ENCODE measurements at regions not wholly inside any gene's neighbourhood (a gene's known extent, or its start where the extent isn't known, plus 50 kb on each side); places are given as distances from the start of the nearest gene placed in this dataset.

- no peaks in the 10 kb centered on the region for H3K36me3 ChIP-seq (ENCODE audit: low read depth)
- TF ChIP-seq, protein P1, sequence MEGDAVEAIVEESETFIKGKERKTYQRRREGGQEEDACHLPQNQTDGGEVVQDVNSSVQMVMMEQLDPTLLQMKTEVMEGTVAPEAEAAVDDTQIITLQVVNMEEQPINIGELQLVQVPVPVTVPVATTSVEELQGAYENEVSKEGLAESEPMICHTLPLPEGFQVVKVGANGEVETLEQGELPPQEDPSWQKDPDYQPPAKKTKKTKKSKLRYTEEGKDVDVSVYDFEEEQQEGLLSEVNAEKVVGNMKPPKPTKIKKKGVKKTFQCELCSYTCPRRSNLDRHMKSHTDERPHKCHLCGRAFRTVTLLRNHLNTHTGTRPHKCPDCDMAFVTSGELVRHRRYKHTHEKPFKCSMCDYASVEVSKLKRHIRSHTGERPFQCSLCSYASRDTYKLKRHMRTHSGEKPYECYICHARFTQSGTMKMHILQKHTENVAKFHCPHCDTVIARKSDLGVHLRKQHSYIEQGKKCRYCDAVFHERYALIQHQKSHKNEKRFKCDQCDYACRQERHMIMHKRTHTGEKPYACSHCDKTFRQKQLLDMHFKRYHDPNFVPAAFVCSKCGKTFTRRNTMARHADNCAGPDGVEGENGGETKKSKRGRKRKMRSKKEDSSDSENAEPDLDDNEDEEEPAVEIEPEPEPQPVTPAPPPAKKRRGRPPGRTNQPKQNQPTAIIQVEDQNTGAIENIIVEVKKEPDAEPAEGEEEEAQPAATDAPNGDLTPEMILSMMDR (IDR thresholded peaks at IDR 0.05; ENCODE audit: poor library complexity, severe bottlenecking): no peak
- H3K4me3 ChIP-seq (ENCODE audit: severe bottlenecking): no peak overlapping the region
- DNase-seq (ENCODE audit: low spot score) (no peak), ATAC-seq (ENCODE audit: low read depth) (no peak)
- no peaks in the 10 kb centered on the region for H3K9me3 ChIP-seq (ENCODE audit: severe bottlenecking)
- H3K4me1 ChIP-seq (ENCODE audit: insufficient read depth, poor library complexity, severe bottlenecking): no peaks in the 10 kb centered on the region
- no peak overlapping the region for H3K27ac ChIP-seq (ENCODE audit: poor library complexity, severe bottlenecking)
- H3K27me3 ChIP-seq (ENCODE audit: insufficient read depth, poor library complexity, severe bottlenecking): no peaks in the 10 kb centered on the region
Observed at GRCh38 chr10:4329225-4329624, 496.8 kb upstream of the AKR1E2 start.

GRCh38 chr10:4326647-4327046 lies 499.4 kb upstream of the AKR1E2 start:
- no peak for DNase-seq (ENCODE audit: low spot score)
- Histone ChIP-seq H3K4me1 (ENCODE audit: insufficient read depth, poor library complexity, severe bottlenecking) (no peaks in the 10 kb centered on the region), H3K4me3 (ENCODE audit: severe bottlenecking) (no peak overlapping the region), H3K9me3 (ENCODE audit: severe bottlenecking) (no peaks in the 10 kb centered on the region), H3K27ac (ENCODE audit: poor library complexity, severe bottlenecking) (no peak overlapping the region), H3K36me3 (ENCODE audit: low read depth) (no peaks in the 10 kb centered on the region), H3K27me3 (ENCODE audit: insufficient read depth, poor library complexity, severe bottlenecking) (no peaks in the 10 kb centered on the region)
- TF ChIP-seq, protein P1 (IDR thresholded peaks at IDR 0.05; ENCODE audit: poor library complexity, severe bottlenecking): no peak
- ATAC-seq (ENCODE audit: low read depth): no peak

DNA sequence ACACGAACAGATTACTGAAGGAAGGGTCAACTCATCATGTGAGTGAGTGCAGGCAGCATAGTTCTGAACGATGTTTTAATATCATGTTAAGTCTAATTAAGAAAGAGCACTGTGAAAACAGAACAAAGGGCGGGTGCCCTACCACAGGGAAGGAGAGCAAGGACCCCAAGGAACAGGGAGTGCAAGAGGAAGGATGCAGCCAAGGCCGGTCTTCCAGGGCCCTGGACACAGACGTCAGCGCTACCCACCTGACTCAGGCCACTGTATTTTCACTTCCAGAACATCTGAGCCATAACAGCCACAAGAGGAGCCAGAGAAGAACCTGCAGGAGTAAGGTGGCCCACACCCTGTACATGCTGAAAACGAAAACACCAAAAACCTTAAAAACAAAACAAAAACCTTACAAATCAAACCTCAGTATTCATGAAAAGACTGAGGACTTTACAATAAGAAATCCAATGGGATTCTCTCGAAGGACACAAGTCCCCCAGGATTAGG lies 506.1 kb upstream of the AKR1E2 start:
- H3K27ac ChIP-seq (ENCODE audit: poor library complexity, severe bottlenecking): no peak overlapping the region
- H3K9me3 ChIP-seq (ENCODE audit: severe bottlenecking): no peaks in the 10 kb centered on the region
- H3K4me1 ChIP-seq (ENCODE audit: insufficient read depth, poor library complexity, severe bottlenecking): no peaks in the 10 kb centered on the region
- no peak for ATAC-seq (ENCODE audit: low read depth)
- H3K36me3 ChIP-seq (ENCODE audit: low read depth): no peaks in the 10 kb centered on the region
- no peak overlapping the region for H3K4me3 ChIP-seq (ENCODE audit: severe bottlenecking)
- TF ChIP-seq, protein P1 (IDR thresholded peaks at IDR 0.05; ENCODE audit: poor library complexity, severe bottlenecking): no peak
- H3K27me3 ChIP-seq (ENCODE audit: insufficient read depth, poor library complexity, severe bottlenecking): no peaks in the 10 kb centered on the region
- no peak for DNase-seq (ENCODE audit: low spot score)

- H3K36me3 ChIP-seq (ENCODE audit: low read depth): no peaks in the 10 kb centered on the region
- DNase-seq (ENCODE audit: low spot score) (no peak), ATAC-seq (ENCODE audit: low read depth) (no peak)
- TF ChIP-seq, protein P1 (IDR thresholded peaks at IDR 0.05; ENCODE audit: poor library complexity, severe bottlenecking): no peak
- no peaks in the 10 kb centered on the region for H3K4me1 ChIP-seq (ENCODE audit: insufficient read depth, poor library complexity, severe bottlenecking)
- H3K4me3 ChIP-seq (ENCODE audit: severe bottlenecking): no peak overlapping the region
- H3K27ac ChIP-seq (ENCODE audit: poor library complexity, severe bottlenecking): no peak overlapping the region
- H3K27me3 ChIP-seq (ENCODE audit: insufficient read depth, poor library complexity, severe bottlenecking): no peaks in the 10 kb centered on the region
- no peaks in the 10 kb centered on the region for H3K9me3 ChIP-seq (ENCODE audit: severe bottlenecking)
Observed at GRCh38 chr10:4316161-4316810, 509.7 kb upstream of the AKR1E2 start.

DNA sequence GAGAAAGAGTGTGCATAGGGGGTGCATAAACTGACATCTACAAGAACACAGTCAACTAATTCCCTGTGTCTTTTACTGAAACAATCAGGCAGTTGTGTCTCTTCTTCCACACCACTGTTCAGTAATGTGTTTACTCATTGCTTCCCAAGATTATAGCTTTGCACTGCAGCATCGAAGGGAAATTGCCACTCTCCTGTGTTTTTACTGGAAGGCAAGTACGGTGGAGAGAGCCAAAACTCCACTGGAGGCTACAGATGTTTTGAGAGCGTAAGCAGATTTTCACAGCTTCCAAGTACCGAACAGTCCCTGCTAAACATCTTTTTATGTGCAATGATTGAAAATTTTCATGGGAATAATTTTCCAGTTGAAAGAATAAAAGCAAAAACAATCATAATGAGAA lies 510.5 kb upstream of the AKR1E2 start:
- no peak overlapping the region for H3K27ac ChIP-seq (ENCODE audit: poor library complexity, severe bottlenecking)
- H3K4me3 ChIP-seq (ENCODE audit: severe bottlenecking): no peak overlapping the region
- no peaks in the 10 kb centered on the region for H3K27me3 ChIP-seq (ENCODE audit: insufficient read depth, poor library complexity, severe bottlenecking)
- DNase-seq (ENCODE audit: low spot score) (no peak), ATAC-seq (ENCODE audit: low read depth) (no peak)
- H3K36me3 ChIP-seq (ENCODE audit: low read depth): no peaks in the 10 kb centered on the region
- no peaks in the 10 kb centered on the region for H3K9me3 ChIP-seq (ENCODE audit: severe bottlenecking)
- H3K4me1 ChIP-seq (ENCODE audit: insufficient read depth, poor library complexity, severe bottlenecking): no peaks in the 10 kb centered on the region
- TF ChIP-seq, protein P1 (IDR thresholded peaks at IDR 0.05; ENCODE audit: poor library complexity, severe bottlenecking): no peak

Measured in RWPE2 (cell line).